Limb (tissue), 2 donors: ENCODE measurements at regions not wholly inside any gene's neighbourhood (a gene's known extent, or its start where the extent isn't known, plus 50 kb on each side); places are given as distances from the start of the nearest gene placed in this dataset.
"Not testable (repeated sequence)": the region's sequence is repeated elsewhere in the genome, so short reads cannot be mapped to it uniquely, and the experiment has no call there.

Experiments used
- DNase-seq, 2 donors: peaks; one replicate each; pipeline ENCODE4 v3.0.0-alpha.2; 2016; ENCODE audit errors: extremely low spot score in 2 of 2

DNA sequence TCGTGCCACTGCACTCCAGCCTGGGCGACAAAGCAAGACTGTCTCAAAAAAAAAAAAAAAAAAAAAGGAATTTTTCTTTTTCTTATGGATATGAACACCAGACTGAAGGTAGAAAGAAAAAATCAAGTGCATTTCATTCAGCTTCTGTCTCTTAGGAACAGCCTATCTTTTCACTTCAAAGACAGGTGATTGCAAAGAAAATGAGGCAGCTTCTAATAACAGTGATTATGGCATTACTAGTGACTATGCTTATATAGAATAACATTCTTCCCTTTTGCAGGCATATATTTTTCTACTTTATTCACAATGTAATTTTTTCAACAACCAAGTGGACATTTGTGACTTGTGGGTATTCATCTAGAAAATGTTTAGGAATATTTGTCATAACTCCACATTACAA, 295.5 kb upstream of the ATXN7L3B start:
- DNase-seq: no peak

DNA sequence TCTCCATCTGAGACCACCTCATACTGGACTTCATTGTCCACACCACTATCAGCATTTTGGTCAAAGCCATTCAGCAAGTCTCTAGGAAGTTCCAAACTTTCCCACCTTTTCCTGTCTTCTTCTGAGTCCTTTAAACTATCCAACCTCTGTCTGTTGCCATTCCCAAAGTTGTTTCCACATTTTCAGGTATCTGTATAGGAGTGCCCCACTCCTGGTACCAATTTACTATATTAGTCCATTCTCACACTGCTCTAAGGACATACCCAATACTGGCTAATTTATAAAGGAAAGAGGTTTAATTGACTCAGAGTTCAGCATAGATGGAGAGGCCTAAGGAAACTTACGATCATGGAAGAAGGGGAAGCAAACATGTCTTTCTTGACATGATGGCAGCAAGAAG, 292.2 kb upstream of the ATXN7L3B start:
- no peak for DNase-seq

DNA sequence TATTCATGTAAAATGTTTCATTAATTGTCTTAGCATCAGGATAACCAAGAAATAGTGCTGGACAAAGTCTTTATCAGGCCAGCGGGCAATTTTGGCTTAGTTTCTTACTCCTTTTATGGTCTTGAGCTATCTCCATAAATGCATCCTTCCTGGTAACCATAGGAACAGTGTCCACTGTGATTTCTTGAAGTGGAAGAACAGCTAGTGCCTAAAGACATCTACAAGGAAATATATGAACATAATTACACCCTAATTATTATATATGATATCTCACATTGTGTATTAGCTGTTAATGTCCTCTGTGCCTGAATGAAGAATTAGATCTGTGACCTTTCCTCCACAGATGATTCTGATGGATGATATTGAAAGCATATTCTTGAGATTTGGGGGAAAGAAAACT, 286.7 kb upstream of the ATXN7L3B start:
- no peak for DNase-seq

DNA sequence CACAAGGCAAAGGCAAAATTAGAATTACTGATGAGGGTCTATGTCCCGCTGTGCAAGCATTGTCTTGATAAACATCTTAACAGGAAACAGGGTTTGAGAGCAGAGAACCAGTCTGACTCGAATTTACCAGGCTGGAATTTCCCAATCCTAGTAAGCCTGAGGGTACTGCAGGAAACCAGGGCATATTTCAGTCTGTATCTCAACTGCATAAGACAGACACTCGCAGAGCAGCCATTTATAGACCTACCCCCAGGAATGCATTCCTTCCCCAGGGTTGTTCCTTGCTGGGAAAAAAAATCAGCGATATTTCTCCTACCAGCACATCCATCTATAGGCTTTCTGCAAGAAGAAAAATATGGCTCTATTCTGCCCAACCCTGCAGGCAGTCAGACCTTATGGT, 283.8 kb upstream of the ATXN7L3B start:
- not testable (repeated sequence) for DNase-seq

DNA sequence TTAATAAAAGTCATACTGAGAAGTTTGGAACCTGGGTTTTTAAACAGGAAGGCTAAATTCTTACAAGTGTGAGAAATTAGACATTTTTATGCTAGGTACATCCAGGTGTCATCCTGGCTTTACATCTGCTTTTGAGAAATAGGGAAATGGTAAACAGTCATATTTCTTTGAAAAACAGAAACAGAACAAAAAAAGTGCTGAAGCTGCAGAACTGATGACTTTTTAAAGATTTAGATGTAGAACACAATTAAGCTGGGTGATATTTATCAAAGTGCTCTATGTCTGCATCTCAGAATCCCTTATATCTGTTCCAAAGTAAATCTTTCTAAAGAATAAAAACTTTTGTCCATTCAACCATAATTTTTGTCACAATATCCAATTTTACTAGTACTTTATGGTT, 282.9 kb upstream of the ATXN7L3B start:
- DNase-seq: no peak

DNA sequence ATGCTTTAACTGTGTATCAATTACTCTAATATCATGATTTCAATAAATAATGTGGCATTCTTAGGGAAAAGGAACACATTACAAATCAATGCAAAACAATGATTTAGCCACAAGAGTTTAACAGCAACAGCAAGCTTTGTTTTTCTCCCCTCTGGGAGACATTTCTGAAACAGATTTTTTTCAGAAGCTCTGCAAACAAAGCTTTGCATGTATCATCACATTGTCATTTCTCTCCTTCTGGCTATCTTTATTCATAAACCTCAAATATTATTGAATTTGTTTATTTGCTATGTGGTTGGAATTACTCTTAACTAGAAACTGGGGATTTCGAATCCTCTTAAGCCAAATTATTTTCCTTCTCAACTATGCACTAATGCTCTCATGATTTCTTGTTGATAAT, 278.4 kb upstream of the ATXN7L3B start:
- DNase-seq: no peak

DNA sequence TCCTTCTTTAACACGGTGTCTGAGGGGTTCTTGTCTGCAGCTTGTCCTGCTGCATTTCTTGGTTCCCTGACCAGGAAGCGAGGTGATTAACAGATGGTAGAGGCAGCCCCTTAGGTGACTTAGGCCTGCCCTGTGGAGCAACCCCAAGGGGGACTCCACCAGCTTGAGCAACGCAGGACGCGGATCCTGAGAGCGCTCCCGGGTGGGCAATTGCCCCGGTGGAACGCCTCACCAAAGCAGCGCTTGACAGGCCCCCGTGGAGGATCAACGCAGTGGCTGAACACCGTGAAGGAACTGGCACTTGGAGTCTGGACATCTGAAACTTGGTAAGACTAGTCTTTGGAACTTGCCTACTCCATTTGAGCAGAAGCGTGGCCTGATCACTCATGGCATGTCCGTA, 272.9 kb upstream of the ATXN7L3B start:
- DNase-seq: no peak

DNA sequence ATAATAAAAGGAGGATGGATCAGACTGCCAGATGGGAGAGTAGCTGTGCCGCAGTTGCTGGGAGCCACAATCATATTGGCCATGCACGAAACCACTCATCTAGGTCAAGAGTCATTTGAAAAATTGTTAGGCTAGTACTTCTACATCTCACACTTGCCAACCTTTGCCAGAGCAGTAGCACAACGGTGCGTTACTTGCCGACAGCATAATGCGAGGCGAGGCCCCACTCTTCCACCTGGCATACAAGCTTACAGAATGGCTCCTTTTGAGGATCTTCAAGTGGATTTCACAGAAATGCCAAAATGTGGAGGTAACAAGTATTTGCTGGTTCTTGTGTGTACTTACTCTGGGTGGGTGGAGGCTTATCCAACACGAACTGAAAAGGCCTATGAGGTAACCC, 268.3 kb upstream of the ATXN7L3B start:
- DNase-seq: not testable (repeated sequence)

DNA sequence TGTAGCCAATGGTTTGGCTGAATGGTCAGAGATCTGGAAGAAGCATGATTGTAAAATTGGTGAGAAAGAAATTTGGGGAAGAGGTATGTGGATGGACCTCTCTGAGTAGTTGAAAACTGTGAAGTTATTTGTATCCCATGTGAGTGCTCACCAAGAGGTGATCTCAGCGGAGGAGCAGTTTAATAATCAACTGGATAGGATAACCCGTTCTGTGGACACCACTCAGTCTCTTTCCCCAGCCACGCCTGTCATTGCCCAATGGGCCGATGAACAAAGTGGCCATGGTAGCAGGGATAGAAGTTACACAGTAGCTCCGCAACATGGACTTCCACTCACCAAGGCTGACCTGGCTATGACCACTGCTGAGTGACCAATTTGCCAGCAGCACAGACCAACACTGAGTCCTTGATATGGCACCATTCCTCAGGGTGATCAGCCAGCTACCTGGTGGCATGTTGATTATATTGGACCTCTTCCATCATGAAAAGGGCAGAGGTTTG, 257.4 kb upstream of the ATXN7L3B start:
- no peak for DNase-seq

DNA sequence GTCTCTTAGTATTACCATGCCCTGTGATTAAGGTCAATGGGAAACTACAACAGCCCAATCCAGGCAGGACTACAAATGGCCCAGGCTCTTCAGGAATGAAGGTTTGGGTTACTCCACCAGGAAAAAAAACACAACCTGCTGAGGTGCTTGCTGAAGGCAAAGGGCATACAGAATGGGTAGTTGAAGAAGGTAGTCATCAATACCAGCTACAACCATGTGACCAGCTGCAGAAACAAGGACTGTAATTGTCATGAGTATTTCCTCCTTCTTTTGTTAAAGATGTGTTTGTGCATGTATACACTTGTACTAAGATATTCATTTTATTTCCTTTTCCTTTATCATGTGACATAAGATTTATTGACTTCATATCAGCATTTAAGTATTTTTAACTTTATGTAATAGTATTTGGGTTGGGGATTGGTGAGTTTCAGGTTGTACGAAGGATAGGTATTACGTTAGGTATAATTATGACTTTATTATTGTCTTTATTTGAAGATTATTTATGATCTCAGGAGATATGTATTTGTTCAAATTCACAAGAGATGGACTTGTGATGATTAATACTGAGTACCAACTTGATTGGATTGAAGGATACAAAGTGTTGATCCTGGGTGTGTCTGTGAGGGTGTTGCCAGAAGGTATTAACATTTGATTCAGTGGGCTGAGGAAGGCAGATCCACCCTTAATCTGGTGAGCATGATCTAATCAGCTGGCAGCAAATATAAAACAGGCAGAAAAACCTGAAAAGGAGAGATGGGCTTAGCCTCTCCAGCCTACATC, 256.0 kb upstream of the ATXN7L3B start:
- DNase-seq: not testable (repeated sequence)

DNA sequence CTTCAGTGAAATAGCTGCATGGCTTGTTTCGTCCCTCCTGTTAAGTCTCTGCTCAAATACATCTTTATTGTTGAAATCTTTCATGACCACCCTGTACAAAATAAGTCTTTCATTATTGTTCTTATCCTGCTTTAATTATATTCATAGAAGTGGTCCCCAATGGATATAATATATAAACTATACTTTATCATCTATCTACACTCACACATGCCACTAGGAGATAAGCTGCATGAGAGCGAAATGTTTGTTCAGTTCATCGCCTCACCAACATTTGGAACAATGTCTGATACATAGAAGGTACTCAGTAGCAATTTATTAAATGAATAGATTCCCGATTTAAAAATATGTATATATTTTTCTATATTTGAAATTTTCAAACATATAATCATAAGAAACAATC, 254.0 kb upstream of the ATXN7L3B start:
- DNase-seq: no peak

DNA sequence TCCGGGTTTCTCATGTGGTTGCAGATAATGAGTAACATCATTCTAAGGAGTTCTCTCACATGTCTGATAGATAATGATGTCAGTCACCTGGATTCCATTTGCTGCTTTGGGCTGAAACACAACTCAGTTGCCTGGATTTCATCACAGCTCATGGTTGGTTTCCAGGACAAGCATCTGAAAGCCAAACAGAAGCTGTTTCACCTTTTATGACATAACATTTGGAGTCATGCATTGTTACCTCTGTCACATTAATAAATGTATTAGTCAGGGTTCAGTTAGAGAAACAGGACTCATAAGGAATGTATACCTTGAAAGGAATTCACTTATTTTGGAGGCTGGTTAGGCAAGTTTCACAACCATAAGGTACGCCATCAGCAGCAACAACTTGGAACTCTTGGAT, 251.9 kb upstream of the ATXN7L3B start:
- no peak for DNase-seq

DNA sequence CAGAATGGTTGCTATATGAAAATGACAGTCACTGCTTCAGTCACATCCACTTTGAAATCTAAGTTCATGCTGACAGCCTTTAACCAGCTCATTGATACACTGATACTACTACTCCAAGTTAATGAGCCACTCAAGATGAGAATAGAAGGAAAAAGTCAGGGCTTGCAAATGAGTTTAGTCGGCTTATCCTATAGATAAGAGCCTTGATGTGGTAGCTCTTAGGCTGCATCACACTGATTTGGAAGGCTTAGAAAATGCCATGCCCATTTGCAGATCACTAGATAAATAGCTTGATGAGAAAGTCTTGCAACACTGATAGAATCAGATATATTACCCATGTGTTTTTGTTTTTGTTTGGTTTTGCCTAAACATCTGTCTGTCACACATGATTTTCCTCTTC, 251.4 kb upstream of the ATXN7L3B start:
- no peak for DNase-seq

DNA sequence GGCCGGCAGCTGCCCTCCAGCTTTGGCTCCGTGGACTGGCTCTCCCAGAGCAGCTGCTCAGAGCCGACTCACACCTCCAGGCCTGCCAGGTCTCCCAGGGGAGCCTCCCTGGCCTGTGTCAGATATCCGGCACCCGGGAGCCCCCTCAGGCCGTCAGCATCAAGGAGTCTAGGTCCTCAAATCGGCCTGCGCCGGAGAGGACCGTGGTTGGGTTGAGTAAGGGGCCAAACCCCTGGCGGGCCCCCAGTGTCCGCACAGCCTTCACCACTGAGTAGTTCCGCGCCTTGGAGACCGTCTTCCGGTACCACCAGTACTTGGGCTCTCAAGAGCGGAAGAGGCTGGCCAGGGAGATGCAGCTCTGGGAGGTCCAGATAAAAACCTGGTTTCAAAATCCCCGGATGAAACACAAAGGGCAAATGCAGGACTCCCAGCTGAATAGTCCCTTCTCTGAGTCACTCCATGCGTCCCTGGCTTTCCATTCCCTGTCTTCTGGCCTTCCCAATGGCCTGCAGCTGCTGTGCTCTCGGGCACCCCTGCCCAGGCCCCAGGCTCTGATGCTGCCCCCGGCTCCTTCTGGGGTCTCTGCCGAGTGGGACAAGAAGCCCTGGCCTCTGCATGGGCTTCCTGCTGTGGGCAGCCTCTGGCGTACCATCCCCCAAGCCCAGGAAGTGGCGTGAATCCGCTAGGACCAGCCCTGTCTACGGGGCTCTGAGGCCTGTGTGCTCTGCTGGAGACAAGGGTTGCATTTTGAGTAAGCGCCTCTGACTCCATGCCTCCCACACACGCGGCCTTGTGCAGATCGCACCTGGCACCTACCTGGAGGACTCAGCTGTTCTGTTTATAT, 245.1 kb upstream of the ATXN7L3B start:
- DNase-seq: no peak

DNA sequence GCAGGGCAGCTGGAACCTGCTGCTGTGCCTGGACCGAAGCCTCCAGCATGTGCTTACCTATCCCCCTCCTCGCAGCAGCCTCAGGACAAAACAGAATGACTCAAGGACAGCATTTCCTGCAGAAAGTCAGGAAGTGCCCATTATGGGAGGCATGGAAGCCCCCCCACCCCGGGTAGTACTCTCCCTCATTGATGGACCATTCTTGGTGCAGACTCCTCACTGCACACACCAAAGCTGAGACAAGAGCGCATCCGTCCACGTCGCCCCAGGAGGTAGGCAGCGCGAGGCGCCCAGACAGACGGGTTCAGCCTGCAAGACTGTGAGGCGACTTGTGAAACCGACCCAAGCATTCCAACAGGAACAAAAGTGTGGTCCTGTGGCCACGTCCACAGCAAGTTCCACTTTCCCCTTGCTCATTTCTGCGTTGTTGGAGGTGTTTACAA, 243.9 kb upstream of the ATXN7L3B start:
- DNase-seq: no peak

DNA sequence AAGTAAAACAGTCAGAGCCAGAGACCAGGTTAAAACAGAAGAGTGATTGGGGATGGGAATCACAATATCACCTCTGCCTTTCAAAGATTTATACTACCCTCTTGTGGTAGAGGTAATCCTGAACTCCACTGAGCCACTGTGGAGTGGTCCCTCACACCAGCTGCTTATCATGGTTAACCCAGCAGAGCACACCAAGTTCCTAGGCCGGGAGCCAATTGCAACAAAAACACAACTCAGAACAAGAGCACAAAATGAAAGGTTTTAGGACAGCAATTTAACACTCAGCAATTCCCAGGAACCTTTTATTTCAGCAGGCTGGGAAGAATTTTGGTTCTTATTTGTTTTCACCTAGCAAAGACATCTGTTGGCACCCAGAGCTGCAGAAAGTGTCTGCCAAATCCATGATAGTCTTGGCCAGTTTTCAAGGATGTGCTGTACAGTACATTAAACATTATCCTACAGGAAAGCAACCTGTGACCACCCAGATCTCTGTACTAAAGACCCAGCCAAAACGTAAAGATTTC, 220.5 kb upstream of the ATXN7L3B start:
- peak; percentile 67 to 75 for DNase-seq

DNA sequence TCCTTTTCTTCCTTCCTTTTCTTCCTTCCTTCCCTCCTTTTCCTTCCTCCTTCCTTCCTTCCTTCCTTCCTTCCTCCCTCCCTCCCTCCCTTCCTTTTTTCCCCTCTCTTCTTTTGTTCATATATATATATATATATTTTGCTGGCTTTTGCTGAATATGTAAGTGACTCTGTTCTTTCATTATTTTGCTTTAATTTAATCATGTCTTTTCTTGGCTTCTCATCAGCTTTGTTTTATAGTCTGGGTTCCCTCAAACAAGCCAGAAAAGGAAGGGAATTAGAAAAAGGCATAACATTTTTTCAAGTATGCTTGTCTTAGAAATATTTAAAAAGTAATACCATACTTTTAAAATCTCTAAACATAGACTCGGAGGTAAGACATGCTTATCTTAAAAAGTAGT, 219.9 kb upstream of the ATXN7L3B start:
- DNase-seq: no peak

DNA sequence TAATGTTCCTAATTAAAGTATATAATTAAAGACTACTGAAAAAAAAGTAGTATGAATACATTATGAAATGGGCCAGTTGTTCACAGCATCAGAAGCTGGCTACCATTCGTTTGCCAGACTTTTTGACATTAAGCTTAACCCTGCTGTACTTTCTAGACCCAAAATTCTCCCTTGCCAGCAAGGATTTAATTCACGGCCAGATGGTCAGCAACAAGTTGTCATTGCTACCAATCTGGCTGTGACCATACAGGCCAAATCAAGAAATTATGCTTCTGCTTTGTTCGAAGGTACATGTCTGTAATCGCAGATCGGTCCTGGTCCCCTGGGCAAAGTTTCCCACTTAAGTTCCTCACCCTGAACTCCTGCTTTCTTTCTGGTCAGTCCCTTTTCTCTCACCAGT, 217.7 kb upstream of the ATXN7L3B start:
- DNase-seq: no peak

DNA sequence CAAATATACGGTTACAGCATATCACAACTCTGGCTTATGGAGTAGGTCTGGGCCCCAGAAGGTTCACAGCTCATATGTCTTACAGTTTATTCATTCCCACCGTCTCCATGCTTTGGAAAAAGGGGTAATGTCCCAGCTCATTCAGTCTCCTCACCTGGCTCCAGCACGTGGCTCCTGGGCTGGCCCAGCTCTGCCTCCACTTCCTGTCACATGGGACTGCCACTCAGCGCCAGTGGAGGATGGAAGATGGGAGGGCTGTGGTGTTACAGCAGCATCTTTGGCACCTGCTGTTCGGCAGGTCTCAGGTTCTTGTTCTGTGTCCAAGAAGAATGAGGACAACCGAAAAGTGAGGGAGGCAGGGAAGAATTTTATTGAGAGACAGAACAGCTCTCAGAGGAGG, 216.3 kb upstream of the ATXN7L3B start:
- no peak for DNase-seq

DNA sequence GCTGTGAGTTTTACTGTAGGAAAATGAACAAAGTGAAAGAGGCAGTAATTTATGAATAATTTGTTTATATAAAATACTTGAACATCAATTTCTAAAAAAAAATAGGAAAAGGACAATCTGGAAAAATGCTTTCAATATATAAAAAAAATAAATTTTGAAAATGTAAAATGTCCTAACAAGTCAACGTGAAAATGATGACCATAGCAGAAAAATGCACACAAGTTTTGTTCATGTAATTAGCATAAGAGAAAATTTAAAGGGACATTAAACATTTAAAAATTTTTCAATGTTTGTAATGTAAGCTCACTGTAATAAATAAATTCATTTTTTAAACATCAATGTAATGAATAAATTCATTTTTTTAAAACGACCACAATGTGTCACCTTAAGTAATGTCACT, 214.8 kb upstream of the ATXN7L3B start:
- no peak for DNase-seq

DNA sequence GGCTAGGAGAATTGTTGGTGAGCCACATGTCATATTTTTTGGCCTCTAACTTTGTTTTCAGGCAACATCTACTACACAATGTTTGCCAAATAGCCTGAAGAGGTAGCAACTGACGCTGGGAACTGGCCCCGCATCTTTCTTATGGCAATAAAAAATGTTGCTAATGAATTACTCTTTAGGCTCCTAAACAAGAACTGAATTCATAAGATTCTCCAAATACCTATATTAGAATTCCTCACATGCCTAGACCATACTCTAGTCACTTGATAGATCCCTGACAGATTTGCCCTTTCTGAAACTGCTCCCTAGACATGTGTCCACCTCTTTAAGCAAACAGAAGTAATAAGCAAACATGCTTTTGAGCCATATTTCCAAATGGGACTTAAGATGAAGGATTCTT, 209.0 kb upstream of the ATXN7L3B start:
- no peak for DNase-seq

DNA sequence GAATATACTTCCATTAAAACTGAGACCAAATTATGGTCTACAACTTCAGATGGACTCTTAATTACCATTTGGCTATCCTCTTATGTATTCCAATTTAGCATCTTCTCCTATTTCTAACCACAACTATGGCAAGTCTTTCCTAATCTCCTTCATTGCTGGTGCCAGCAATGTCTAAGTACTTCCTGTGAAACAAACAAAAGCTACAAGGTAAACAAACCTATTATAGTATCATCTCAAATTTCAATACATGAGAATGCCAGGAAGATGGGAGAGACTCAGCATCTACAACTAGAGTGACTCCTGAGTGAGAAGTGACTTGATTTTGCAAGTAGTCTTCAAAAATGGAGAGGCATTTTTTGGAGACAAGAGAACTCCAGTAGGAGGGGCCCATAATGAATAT, 202.9 kb upstream of the ATXN7L3B start:
- DNase-seq: no peak
